ENCODE measurements at regions not wholly inside any gene's neighbourhood (a gene's known extent, or its start where the extent isn't known, plus 50 kb on each side); places are given as distances from the start of the nearest gene placed in this dataset.
"Not testable (repeated sequence)": the region's sequence is repeated elsewhere in the genome, so short reads cannot be mapped to it uniquely, and the experiment has no call there.

DNA sequence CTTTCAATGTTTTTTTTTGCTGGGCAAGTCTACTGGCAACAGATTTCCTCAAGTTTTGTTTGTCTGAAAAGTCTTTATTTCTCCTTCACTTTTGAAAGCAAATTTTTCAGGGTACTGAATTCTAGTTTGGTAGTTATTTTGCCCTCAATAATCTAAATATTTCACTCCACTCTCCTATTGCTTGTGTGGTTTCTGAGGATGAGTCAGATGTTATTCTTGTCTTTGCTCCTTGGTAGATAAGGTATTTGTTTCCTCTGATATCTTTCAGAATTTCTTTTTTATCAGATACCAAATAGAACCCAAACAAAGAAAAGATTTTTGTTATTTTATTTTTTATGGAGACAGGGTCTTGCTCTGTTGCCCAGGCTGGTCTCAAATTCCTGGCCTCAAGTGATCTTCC is 99.2 kb upstream of the MALRD1 start:
- ATAC-seq: no peak
- TF ChIP-seq ZNF8 (CRISPR knock-in tag; IDR thresholded peaks at IDR 0.05): no peak
- TF ChIP-seq, protein P1, sequence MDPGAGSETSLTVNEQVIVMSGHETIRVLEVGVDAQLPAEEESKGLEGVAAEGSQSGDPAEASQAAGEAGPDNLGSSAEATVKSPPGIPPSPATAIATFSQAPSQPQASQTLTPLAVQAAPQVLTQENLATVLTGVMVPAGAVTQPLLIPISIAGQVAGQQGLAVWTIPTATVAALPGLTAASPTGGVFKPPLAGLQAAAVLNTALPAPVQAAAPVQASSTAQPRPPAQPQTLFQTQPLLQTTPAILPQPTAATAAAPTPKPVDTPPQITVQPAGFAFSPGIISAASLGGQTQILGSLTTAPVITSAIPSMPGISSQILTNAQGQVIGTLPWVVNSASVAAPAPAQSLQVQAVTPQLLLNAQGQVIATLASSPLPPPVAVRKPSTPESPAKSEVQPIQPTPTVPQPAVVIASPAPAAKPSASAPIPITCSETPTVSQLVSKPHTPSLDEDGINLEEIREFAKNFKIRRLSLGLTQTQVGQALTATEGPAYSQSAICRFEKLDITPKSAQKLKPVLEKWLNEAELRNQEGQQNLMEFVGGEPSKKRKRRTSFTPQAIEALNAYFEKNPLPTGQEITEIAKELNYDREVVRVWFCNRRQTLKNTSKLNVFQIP (CRISPR knock-in tag; IDR thresholded peaks at IDR 0.05; ENCODE audit: borderline replicate concordance, low read depth): no peak
- no peak for TF ChIP-seq TCF4 (CRISPR knock-in tag; IDR thresholded peaks at IDR 0.05; ENCODE audit: borderline replicate concordance)
- TF ChIP-seq ZNF70 (CRISPR knock-in tag; IDR thresholded peaks at IDR 0.05): no peak
- TF ChIP-seq ISL1 (CRISPR knock-in tag; IDR thresholded peaks at IDR 0.05): no peak
- TF ChIP-seq, protein P2, sequence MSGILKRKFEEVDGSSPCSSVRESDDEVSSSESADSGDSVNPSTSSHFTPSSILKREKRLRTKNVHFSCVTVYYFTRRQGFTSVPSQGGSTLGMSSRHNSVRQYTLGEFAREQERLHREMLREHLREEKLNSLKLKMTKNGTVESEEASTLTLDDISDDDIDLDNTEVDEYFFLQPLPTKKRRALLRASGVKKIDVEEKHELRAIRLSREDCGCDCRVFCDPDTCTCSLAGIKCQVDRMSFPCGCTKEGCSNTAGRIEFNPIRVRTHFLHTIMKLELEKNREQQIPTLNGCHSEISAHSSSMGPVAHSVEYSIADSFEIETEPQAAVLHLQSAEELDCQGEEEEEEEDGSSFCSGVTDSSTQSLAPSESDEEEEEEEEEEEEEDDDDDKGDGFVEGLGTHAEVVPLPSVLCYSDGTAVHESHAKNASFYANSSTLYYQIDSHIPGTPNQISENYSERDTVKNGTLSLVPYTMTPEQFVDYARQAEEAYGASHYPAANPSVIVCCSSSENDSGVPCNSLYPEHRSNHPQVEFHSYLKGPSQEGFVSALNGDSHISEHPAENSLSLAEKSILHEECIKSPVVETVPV (CRISPR knock-in tag; IDR thresholded peaks at IDR 0.05): no peak
- TF ChIP-seq CSDC2 (CRISPR knock-in tag; IDR thresholded peaks at IDR 0.05): no peak
- TF ChIP-seq, protein P3, sequence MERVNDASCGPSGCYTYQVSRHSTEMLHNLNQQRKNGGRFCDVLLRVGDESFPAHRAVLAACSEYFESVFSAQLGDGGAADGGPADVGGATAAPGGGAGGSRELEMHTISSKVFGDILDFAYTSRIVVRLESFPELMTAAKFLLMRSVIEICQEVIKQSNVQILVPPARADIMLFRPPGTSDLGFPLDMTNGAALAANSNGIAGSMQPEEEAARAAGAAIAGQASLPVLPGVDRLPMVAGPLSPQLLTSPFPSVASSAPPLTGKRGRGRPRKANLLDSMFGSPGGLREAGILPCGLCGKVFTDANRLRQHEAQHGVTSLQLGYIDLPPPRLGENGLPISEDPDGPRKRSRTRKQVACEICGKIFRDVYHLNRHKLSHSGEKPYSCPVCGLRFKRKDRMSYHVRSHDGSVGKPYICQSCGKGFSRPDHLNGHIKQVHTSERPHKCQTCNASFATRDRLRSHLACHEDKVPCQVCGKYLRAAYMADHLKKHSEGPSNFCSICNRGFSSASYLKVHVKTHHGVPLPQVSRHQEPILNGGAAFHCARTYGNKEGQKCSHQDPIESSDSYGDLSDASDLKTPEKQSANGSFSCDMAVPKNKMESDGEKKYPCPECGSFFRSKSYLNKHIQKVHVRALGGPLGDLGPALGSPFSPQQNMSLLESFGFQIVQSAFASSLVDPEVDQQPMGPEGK (CRISPR knock-in tag; IDR thresholded peaks at IDR 0.05; ENCODE audit: borderline replicate concordance): no peak
- no peak for TF ChIP-seq ZC3H10 (CRISPR knock-in tag; IDR thresholded peaks at IDR 0.05)
- no peak for TF ChIP-seq GLIS3 (CRISPR knock-in tag; IDR thresholded peaks at IDR 0.05)
- TF ChIP-seq, protein P4, sequence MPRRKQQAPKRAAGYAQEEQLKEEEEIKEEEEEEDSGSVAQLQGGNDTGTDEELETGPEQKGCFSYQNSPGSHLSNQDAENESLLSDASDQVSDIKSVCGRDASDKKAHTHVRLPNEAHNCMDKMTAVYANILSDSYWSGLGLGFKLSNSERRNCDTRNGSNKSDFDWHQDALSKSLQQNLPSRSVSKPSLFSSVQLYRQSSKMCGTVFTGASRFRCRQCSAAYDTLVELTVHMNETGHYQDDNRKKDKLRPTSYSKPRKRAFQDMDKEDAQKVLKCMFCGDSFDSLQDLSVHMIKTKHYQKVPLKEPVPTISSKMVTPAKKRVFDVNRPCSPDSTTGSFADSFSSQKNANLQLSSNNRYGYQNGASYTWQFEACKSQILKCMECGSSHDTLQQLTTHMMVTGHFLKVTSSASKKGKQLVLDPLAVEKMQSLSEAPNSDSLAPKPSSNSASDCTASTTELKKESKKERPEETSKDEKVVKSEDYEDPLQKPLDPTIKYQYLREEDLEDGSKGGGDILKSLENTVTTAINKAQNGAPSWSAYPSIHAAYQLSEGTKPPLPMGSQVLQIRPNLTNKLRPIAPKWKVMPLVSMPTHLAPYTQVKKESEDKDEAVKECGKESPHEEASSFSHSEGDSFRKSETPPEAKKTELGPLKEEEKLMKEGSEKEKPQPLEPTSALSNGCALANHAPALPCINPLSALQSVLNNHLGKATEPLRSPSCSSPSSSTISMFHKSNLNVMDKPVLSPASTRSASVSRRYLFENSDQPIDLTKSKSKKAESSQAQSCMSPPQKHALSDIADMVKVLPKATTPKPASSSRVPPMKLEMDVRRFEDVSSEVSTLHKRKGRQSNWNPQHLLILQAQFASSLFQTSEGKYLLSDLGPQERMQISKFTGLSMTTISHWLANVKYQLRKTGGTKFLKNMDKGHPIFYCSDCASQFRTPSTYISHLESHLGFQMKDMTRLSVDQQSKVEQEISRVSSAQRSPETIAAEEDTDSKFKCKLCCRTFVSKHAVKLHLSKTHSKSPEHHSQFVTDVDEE (CRISPR knock-in tag; IDR thresholded peaks at IDR 0.05): no peak
- TF ChIP-seq PPARA (CRISPR knock-in tag; IDR thresholded peaks at IDR 0.05; ENCODE audit: borderline replicate concordance): no peak
- no peak for TF ChIP-seq SNAI2 (CRISPR knock-in tag; IDR thresholded peaks at IDR 0.05)
- no peak for TF ChIP-seq ZNF565 (CRISPR knock-in tag; conservative IDR thresholded peaks at IDR 0.05; ENCODE audit: low read depth)
- TF ChIP-seq ZFP3 (CRISPR knock-in tag; IDR thresholded peaks at IDR 0.05): no peak
- TF ChIP-seq ESRRG (CRISPR knock-in tag; IDR thresholded peaks at IDR 0.05): no peak

DNA sequence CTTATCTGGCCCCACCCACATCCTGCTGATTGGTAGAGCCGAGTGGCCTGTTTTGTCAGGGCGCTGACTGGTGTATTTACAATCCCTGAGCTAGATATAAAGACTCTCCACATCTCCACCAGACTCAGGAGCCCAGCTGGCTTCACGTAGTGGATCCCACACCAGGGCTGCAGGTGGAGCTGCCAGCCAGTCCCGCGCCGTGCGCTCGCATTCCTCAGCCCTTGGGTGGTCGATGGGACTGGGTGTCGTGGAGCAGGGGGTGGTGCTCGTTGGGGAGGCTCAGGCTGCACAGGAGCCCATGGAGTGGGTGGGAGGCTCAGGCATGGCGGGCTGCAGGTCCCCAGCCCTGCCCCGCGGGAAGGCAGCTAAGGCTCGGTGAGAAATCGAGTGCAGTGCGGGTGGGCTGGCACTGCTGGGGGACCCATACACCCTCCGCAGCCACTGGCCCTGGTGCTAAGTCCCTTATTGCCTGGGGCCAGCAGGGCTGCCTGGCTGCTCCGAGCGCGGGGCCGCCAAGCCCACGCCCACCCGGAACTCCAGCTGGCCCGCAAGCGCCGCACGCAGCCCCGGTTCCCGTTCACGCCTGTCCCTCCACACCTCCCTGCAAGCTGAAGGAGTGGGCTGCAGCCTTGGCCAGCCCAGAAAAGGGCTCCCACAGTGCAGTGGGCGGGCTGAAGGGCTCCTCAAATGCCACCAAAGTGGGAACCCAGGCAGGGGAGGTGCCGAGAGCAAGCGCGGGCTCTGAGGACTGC is 97.4 kb upstream of the MALRD1 start:
- not testable (repeated sequence) for ATAC-seq

DNA sequence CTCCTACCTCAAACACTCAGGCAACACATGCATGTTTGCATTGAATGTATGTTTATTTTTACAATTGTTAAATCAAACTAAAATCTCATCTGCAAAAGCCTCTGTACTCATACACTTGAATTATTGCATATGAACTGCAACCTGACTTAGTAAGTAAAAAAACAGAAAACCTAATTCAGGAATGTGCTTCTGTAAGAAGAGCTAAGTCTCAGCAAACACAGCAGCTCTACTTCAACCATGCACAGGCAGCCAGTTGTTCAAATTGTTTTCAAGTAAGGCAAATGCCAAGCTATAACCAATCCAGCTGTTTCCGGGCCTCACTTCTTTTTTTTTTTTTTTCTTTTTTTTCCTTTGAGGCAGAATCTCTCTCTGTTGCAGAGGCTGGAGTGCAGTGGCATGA is 93.5 kb upstream of the MALRD1 start:
- ATAC-seq: no peak
- no peak for TF ChIP-seq GLIS3 (CRISPR knock-in tag; IDR thresholded peaks at IDR 0.05)
- no peak for TF ChIP-seq TOX (CRISPR knock-in tag; IDR thresholded peaks at IDR 0.05; ENCODE audit: borderline replicate concordance)
- TF ChIP-seq ZNF565 (CRISPR knock-in tag; conservative IDR thresholded peaks at IDR 0.05; ENCODE audit: low read depth): no peak
- no peak for TF ChIP-seq SNAI2 (CRISPR knock-in tag; IDR thresholded peaks at IDR 0.05)
- TF ChIP-seq ESRRG (CRISPR knock-in tag; IDR thresholded peaks at IDR 0.05): no peak
- TF ChIP-seq, protein P2 (CRISPR knock-in tag; IDR thresholded peaks at IDR 0.05): no peak
- TF ChIP-seq ZFP3 (CRISPR knock-in tag; IDR thresholded peaks at IDR 0.05): no peak
- TF ChIP-seq, protein P4 (CRISPR knock-in tag; IDR thresholded peaks at IDR 0.05): no peak
- no peak for TF ChIP-seq ZFP30 (CRISPR knock-in tag; IDR thresholded peaks at IDR 0.05)
- TF ChIP-seq TCF4 (CRISPR knock-in tag; IDR thresholded peaks at IDR 0.05; ENCODE audit: borderline replicate concordance): no peak
- no peak for TF ChIP-seq CSDC2 (CRISPR knock-in tag; IDR thresholded peaks at IDR 0.05)
- no peak for TF ChIP-seq ZNF8 (CRISPR knock-in tag; IDR thresholded peaks at IDR 0.05)
- TF ChIP-seq, protein P3 (CRISPR knock-in tag; IDR thresholded peaks at IDR 0.05; ENCODE audit: borderline replicate concordance): no peak
- no peak for TF ChIP-seq PPARA (CRISPR knock-in tag; IDR thresholded peaks at IDR 0.05; ENCODE audit: borderline replicate concordance)
- no peak for TF ChIP-seq ARNTL (CRISPR knock-in tag; IDR thresholded peaks at IDR 0.05; ENCODE audit: borderline replicate concordance, low read depth)
- no peak for TF ChIP-seq BACH2 (CRISPR knock-in tag; IDR thresholded peaks at IDR 0.05; ENCODE audit: borderline replicate concordance)
